Activated CD8-positive, alpha-beta memory T cell treated with anti-CD3 and anti-CD28 coated beads, Interleukin-2, amount 50 U/mL, for 4 hours (primary cell): ENCODE measurements at regions not wholly inside any gene's neighbourhood (a gene's known extent, or its start where the extent isn't known, plus 50 kb on each side); places are given as distances from the start of the nearest gene placed in this dataset.
A peak's percentile ranks its signal among the peaks of the same experiment; 100 is the strongest.
"Not testable (repeated sequence)": the region's sequence is repeated elsewhere in the genome, so short reads cannot be mapped to it uniquely, and the experiment has no call there.

Experiments used
- DNase-seq: peaks from one replicate; pipeline ENCODE4 v3.0.0-alpha.2; 2020

DNA sequence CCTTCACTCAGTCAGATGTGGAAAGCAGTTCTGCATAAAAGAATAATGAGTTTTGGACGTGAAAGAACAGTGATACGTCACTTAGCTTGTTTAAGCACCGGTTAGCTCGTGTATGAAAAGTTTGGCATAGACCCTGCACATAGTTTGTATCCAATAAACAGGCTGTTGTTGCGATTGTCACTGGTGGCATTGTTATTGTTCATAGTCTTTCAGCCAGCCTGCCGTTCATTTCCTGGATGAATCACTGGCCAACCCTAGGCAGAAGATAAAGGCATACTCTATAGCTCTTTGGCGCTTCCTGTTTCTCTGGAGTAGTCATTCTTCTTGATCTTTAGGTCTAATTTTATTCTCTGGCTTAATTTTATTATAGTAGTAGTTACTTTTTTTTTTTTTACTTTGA is 57.8 kb upstream of the ANKRD30A start:
- DNase-seq, result no peak

DNA sequence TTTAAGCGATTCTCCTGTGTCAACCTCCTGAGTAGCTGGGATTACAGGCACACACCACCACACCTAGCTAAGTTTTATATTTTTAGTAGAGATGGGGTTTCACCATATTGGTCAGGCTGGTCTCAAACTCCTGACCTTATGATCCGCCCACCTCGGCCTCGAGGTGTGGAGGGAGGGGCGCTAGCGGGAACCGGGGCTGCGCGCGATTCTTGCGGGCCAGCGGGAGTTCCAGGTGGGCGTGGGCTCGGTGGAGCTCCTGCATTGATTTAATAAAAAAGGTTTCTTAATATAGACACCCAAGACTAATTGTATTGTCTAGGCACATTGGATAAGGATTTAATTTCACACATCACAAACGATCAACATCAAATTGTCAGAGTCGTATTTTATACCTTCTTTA is 63.1 kb upstream of the ANKRD30A start:
- DNase-seq, result not testable (repeated sequence)

DNA sequence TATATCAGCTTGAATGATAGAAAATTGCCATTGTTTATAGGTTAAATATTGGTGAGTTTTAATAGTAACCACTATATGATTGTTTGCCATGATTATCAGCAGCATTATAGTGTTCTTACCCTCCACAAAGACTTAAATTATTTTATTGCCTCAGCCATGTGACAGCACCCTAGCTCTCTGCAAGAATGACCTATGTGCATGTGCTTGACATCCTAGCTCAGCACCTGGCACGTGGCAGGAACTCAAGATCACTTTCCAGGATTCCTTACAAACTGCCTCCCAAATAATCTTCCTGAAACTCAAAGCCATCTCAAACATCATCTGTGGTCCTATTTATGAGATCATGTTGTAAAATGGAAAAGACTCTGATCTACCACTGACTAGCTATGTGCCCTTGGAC is 68.1 kb upstream of the ANKRD30A start:
- DNase-seq, result no peak

DNA sequence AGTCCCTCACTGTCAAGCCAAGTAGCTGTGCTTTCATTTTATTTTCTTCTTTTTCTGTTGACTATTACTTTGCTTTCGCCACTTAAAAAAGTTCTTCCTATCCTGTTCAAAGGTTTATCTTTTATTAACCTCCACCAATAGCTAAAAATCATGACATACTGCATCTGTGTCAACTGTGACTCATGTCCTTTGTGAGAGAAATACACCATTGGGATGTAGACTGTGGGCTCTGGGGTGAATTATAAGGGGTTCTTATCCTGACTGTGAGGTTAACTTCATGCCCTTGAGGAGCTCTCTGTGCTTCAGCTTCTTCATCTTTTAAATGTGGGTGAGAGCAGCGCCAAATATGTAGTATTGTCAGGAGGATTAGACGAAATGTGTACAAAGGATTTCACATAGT is 71.9 kb upstream of the ANKRD30A start:
- DNase-seq, result no peak

DNA sequence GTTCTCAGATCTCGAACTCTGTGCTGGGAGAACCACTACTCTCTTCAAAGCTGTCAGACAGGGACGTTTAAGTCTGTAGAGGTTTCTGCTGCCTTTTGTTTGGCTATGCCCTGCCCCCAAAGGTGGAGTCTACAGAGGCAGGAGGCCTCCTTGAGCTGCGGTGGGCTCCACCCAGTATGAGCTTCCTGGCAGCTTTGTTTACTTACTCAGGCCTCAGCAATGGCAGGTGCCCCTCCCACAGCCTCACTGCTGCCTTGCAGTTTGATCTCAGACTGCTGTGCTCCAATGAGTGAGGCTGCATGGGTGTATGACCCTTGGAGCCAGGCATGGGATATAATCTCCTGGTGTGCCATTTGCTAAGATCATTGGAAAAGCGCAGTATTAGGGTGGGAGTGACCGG is 75.4 kb upstream of the ANKRD30A start:
- DNase-seq, result not testable (repeated sequence)

DNA sequence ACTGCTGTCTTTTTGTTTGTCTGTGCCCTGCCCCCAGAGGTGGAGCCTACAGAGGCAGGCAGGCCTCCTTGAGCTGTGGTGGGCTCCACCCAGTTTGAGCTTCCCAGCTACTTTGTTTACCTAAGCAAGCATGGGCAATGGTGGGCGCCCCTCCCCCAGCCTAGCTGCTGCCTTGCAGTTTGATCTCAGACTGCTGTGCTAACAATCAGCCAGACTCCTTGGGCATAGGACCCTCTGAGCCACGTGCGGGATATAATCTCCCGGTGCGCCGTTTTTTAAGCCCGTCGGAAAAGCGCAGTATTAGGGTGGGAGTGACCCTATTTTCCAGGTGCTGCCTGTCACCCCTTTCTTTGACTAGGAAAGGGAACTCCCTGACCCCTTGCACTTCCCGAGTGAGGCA is 81.1 kb upstream of the ANKRD30A start:
- not testable (repeated sequence) for DNase-seq

DNA sequence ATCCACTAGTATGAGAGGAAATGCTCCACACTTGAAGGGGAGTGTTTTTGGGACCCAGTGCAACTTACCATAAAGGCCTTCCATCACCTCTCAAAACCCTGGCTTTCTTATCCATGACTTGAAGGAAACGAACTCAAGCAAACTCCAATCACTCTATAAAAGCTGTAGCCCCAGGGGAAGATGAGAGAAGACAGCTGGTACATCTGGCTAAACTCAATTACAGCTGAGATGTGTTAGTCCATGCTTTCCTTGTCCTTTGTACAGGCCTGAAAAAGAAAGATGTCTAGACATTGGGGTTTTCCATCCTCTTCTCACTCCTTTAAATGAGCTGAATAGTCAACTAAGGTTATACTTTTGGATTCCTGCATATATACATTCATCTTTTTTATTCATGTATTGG is 89.5 kb upstream of the ANKRD30A start:
- no peak for DNase-seq

DNA sequence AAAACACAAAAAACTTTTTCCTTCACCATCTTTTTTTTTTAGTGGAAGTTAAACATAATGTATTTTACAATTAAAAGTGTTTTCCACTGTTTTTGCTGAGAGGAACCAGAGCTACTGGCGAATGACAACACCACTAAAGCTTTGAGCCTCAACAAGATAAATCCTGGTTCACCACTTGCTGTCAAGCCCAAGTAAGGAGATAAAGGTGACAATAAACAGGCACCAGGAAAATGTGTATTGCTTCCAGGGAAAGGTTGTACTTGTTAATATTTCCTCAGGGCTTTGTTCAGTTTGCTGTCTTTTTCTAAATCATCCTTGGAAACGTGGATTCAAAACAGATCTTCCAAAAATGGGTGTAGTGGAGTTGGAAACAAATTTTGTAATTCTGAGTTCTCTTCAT is 109.9 kb upstream of the ANKRD30A start:
- DNase-seq, result no peak

DNA sequence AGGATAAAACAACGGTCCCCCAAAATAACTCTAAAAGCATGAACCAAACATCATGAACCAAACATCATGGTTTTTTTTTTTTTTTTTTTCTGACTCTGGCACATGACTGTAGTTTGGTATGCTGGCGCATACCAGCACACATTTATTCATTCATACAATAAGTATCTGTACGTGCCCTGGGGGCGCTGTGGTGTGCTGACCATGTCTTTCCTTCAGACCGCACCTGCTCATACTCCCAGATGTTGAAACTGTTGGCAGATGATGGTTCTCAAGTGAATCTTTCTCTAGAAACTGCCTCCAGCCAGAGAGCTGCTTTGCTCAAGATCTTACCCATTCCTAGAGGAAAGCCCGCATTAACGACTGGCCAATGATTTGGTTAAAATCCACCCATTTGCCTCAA is 114.7 kb upstream of the ANKRD30A start:
- DNase-seq, result no peak

DNA sequence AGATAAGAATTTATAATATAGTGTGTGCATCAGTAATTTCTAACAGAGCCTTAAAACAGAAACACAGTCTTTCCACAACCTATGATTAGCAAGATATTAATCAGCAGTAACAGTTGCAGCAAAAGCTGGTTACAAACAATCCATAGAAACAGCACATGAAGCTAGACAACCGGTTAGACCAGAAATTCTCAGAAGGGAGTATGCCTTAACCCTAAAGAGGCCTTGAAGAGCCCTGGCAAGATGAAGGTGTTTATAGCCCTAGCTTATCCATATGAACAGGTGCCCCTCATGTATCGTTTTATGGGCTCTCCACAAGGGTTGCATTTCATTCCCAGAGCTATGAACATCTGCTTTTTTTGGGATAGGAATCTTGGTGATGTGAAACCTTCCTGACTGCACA is 117.1 kb upstream of the ANKRD30A start:
- not testable (repeated sequence) for DNase-seq

DNA sequence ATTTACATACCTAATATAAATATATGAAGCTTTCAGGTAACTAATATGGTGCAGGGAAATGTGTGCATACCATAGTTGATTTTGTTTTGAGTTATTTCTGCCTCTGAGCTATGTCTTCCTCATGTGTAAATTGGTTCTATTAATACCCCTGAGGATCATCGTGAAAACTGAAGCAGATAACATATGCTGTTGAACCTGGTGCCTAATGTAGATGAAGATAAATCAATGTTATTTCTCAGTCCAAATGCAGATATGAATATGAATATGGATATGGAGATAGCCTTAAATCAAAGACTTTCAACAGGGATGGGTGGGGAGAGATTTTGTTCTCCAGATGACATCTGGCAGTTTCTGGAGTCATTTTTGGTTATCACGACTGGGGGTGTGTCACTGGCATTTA is 122.3 kb upstream of the ANKRD30A start:
- DNase-seq, result no peak

DNA sequence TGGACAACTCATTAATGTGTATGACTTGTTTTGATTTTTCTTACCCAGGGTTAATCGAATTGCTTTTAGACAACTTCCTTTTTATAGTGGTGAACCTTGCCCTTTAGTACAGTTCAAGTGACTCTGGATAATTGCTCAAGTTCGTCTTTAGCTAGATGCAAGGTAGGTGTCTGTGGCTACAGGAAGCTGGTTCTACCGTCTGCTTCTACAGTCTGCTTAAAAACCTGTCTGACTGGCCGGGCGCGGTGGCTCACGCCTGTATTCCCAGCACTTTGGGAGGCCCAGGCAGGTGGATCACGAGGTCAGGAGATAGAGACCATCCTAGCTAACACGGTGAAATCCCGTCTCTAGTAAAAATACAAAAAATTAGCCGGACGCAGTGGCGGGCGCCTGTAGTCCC is 129.6 kb upstream of the ANKRD30A start:
- DNase-seq, result not testable (repeated sequence)

DNA sequence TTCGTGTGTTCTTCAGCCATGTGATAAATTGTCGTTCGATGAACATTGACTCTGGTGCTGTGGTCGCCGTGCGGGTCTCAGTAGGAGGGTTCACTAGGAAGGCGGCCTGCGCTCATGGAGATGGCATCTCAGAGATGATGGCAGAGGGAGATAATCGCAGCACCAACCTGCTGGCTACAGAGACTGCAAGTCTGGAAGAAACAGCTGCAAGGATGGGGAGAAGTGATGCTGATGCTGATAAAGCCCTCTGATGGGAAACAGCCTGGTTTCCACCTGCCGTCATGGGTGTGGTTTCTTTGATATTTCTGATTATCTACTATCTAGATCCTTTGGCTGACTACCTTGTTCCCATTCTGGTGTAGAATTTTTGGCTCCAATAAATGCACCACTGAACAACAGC is 130.5 kb upstream of the ANKRD30A start:
- DNase-seq, result no peak

DNA sequence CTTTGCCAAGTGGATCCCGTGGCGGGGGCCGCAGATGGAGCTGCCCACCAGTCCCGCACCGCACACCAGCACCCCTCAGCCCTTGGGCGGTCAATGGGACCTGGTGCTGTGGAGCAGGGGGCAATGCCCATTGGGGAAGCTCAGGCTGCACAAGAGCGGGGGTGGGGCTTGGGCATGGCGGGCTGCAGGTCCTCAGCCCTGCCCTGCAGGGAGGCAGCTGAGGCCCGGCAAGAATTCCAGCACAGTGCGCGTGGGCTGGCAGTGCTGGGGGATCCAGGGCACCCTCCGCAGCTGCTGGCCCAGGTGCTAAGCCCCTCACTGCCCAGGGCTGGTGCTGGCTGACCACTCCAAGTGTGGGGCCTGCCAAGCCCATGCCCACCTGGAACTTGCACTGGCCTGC is 136.2 kb upstream of the ANKRD30A start:
- no peak for DNase-seq

DNA sequence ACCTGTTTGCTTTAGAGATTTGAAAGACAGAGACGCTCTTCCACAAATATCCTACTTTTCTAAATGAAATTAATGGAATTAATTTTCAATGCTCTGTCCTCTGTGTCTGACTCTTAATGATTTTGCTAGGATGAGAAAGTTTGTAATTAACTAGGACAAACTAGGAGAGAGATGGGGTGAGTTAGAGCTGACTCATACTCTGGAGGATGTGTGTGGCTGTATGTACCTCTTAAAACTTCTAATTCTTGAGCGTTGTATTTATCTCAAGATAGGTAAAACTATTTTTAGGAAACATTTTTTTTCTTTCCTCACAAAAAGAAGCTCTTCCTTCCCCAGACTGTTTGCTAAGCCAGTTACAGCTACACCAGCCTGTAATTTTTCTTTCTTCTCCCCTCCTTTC is 178.8 kb upstream of the ANKRD30A start:
- no peak for DNase-seq

DNA sequence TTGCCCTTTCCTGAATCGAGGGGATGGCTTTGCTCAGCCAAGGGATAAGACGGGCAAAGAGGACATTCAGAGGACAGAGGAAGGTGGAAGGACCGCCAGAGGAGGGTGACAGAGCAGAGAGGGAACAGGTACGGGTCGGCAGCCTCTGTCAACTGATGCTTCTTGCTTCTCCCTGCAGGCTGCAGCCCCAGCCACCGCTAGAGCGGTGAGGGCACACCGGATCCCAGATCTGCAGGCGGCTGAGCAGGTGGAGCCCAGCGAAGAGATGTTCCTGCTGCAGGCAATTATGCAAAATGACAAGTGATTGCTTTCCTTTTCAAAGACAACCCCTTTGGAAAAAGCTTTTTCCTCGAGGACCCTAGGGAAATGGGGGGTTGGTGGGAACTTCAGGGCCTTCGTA is 181.9 kb upstream of the ANKRD30A start:
- no peak for DNase-seq

DNA sequence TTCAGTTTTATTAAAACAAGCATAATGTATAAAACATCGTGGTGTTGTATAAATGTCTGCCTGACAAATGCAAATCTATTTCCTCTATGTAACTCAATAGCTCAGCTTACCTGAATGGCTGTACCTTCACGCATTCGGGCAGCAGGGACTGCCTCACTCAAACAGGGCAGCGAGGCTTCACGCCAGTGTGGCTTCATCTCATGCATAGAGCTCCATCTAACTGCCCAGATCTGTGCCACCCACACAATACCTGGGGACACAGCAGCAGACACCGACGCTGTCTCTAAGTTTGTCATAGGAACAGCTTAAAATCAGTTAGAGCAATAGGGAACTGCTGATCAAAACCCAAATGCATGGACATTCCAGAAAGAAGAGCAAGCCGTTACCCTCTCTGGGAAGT is 182.8 kb upstream of the ANKRD30A start:
- DNase-seq, result no peak

DNA sequence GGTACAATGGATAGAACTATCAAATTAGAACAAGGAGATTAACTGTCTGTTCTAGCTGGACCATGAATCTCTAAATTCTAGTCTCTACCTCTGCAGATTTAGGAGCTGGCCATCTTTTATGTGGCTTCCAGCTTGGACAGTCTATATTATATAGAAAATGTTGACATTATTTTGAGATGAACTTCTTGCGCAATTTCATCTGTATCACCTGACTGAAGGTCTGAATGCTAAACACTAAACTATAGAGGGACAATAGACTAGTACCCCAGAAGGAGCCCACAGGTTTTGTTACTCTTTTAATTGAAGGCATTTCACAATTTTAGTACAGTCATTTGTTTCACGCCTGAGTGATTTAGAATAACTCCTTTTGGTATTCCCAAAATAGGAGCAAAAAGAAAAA is 222.4 kb upstream of the ANKRD30A start:
- no peak for DNase-seq

DNA sequence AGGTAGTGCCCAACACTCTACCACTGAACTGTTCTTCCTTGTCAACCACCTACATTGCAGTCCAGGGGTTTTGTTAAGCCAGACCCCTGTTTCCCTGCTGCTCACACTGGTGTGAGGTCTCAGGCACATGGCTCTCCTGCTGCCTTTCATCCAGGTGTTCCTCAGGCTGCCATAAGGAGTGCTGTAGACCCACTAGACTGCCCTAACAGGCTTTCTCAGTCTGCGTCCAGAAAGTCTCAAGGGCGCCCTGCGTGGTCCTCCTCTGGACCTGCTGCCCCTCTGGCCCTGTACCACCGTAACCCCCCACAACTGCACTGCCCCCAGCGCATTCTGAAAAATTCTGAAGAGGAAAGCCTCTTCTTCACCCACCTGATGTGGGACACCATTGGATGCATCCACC is 225.7 kb upstream of the ANKRD30A start:
- no peak for DNase-seq

DNA sequence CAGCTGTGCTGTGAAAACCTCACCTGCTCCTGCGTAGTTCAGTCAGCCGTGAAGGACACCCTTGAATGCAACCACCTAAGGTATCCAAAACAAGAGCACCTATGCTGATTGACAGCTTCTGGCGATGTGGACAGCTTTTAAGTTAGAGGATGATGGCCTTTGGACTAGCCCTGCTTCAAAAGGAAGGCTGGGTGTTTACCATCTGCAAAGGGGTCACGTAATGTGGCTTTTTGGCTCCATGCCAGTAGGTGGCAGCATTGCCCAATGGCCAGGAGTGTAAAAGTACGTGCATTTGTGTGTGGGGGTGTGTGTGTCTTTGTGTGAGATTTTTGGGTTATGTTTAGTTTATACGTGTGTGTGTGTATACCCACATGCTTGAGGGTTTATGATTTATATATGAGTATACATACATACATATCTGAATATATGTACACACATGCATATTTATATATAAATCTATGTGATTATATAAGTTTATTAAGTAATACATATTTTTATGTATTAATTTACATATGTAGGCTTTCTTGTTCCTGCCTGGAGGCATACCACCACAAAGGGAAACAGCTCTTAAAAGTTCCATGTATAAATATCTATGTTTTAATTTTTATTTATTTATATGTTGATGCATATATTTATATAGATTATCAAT is 236.3 kb upstream of the ANKRD30A start:
- peak; percentile 19 for DNase-seq

DNA sequence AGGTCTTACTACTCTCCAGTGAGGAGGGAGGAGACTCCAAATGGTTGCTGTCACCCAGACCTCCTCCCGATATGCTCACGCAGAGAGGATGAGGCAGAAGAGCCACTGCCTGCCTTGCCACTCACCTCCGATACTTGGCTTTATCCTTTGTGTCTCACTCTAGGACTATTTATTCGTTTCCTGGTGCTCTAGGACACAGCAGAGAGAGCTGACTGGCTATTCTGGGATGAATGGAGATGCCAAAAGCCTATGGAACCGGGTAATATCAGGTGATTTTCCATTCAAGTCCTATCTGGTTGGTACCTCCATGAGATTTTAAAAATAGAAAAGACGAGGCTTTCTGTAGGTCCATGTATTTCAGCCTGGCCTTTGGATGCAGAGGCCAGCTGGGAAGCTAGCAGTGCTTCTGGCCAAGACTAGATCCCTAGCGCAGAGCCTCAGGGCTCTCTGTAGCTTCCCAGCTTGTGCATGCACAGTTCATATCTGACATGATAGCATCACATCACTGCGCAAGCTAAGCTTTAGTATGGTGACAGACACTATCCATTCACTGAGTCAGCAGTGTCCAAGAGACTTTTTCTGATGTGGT is 239.0 kb upstream of the ANKRD30A start:
- DNase-seq, result no peak

DNA sequence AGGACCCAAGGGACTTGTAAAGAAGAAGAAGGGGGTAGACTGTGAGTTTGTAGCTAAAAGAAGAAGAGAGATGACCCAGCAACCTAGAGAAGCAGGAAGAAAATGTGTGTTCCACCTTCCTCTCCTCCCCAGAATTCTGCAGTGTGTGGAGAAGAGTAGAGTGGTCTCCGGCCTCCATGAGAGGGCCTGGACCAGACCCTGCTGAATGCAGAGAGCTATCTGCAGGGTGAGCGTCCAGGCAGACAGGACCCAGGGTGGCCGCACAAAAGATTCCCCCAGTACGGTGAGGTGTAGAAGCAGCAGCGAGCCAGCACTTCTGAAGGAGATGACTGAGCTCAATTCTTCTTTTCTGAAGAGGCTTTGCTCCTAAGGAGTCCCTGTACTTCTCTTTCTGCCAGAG is 239.7 kb upstream of the ANKRD30A start:
- no peak for DNase-seq

DNA sequence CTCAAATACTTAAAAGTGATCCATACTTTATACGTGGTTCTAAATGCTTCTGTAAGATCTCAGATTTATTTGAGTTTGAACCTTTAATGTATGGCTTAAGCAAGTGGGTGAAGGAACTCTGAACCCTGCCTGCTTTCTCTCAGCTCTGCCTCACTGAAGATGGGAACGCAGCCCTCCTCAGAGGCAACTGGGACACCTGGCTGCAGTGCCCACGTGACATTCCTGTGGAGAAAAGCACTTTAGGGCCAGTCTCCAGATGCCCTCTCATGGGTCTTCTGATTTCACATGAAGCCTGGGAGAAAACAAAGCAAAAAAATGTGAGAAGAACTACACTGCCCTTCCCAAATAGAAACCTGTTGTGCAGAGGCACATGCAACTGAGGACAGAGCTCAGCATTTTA is 242.6 kb upstream of the ANKRD30A start:
- DNase-seq, result no peak

DNA sequence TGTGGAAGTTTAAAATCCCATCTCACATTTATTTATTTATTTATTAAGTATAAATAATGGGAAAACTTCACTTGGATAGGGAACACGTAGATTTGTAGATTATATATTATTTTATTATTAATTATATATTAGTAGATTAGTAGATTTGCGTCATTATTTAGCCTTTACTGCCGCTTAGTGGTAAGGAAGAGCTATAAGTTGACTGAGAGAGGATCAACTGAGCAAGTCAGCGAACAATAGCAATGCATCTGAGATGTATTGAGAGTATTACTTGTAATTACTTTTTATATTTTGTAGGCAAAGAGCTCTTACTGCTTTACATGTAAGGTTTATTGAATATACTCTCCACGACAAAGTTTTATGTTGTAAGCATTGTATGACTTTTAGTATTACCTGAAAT is 244.5 kb upstream of the ANKRD30A start:
- no peak for DNase-seq

DNA sequence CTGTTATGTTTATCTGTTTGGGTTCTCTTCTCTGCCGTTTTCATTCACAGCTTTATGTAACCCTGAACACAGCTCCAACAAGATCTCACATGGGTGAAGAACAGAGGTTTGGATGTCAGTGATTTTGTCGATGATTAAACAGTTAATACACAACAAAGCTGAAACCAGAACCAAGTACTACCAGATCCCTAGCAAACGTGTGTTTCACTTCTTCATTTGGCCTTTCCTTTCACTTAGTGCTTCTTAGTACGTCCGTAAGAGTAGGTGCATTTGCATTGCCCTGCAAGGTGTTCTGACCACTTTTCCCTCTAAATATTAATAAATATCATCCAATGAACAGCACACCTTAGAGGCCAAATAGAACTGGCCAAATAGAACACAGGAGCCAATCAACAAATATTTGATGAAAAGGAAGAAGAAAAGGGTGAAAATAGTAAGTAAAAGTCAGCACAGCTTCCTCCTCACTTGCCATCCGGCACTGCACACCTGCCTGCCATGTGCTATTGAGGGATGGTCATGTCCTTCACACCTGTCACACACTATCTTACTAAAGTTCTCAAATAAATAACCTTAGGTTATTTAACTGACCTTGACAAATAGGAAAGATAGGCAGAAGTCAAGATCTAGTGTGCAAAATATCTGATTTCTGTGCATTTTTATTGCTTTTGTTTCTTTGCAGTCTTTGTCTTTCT is 252.6 kb upstream of the ANKRD30A start:
- DNase-seq, result no peak
